Neural cell (in vitro differentiated cells): ENCODE measurements at regions not wholly inside any gene's neighbourhood (a gene's known extent, or its start where the extent isn't known, plus 50 kb on each side); places are given as distances from the start of the nearest gene placed in this dataset.

ENCODE experiments used
- EP300 ChIP-seq: fragments of 450-650 bp; conservative IDR thresholded peaks from 2 replicates; pipeline ENCODE4 v1.6.1; 2014; ENCODE audit warnings: antibody characterized with exemption, mild to moderate bottlenecking, moderate library complexity; ENCODE audit not compliant: poor library complexity, severe bottlenecking
- SMC3 ChIP-seq: fragments of 450-650 bp; conservative IDR thresholded peaks from 2 replicates; pipeline ENCODE4 v1.6.1; 2014; ENCODE audit warnings: antibody characterized with exemption, mild to moderate bottlenecking, moderate library complexity; ENCODE audit not compliant: poor library complexity
- TAF1 ChIP-seq: IDR thresholded peaks from 2 replicates; pipeline ENCODE4 v1.6.1; 2012; ENCODE audit warnings: low read depth
- TF ChIP-seq, protein P1 (sequence below): fragments of 450-650 bp; IDR thresholded peaks from 2 replicates; pipeline ENCODE4 v1.5.1; 2014; ENCODE audit warnings: antibody characterized with exemption, mild to moderate bottlenecking, moderate library complexity; ENCODE audit not compliant: poor library complexity, severe bottlenecking

DNA sequence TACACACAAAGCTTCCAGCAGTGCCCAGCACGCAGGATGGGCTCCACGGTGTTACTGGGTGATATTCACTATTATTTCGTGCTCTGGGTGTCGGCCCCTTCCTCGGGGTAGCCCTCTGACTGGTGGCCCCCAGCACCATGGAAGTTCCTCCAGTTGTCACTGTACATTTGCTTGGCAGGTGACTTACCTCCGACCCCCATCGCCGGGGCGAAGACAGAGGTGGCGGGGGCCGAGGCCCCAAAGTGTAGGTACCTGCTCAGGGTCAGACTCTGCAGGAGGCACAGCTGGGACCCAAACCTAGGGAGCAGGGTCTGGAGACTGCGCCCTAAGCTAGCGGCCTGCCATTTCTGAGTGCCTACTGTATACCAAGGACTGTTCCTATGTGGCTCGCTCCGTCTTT is 98.9 kb downstream of the RFLNA start:
- TF ChIP-seq, protein P1, sequence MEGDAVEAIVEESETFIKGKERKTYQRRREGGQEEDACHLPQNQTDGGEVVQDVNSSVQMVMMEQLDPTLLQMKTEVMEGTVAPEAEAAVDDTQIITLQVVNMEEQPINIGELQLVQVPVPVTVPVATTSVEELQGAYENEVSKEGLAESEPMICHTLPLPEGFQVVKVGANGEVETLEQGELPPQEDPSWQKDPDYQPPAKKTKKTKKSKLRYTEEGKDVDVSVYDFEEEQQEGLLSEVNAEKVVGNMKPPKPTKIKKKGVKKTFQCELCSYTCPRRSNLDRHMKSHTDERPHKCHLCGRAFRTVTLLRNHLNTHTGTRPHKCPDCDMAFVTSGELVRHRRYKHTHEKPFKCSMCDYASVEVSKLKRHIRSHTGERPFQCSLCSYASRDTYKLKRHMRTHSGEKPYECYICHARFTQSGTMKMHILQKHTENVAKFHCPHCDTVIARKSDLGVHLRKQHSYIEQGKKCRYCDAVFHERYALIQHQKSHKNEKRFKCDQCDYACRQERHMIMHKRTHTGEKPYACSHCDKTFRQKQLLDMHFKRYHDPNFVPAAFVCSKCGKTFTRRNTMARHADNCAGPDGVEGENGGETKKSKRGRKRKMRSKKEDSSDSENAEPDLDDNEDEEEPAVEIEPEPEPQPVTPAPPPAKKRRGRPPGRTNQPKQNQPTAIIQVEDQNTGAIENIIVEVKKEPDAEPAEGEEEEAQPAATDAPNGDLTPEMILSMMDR, result no peak
- TF ChIP-seq SMC3, result no peak
- no peak for TF ChIP-seq EP300
- no peak for TF ChIP-seq TAF1
